ENCODE measurements at regions not wholly inside any gene's neighbourhood (a gene's known extent, or its start where the extent isn't known, plus 50 kb on each side); places are given as distances from the start of the nearest gene placed in this dataset.

GRCh38 chr3:156772588-156773206, 53.5 kb upstream of the LEKR1 start:
- Histone ChIP-seq H3K9me3 (ENCODE audit: low read depth) (no peaks in the 10 kb centered on the region), H2AFZ (replicated peaks) (peak overlapping the region; percentile 15), H3K27ac (no peak overlapping the region), H3K4me2 (no peak overlapping the region), H3K9ac (no peak overlapping the region), H4K20me1 (ENCODE audit: low read depth) (no peaks in the 10 kb centered on the region), H3K4me1 (no peaks in the 10 kb centered on the region), H3K79me2 (ENCODE audit: low read depth) (no peaks in the 10 kb centered on the region), H3K4me3 (no peak overlapping the region), H3K36me3 (no peaks in the 10 kb centered on the region), H3F3A (ENCODE audit: low read depth) (no peaks in the 10 kb centered on the region), H3K27me3 (no peaks in the 10 kb centered on the region)
- TF ChIP-seq EZH2phosphoT487 (IDR thresholded peaks at IDR 0.05) (no peak), CTCF (IDR thresholded peaks at IDR 0.05) (no peak), EZH2 (IDR thresholded peaks at IDR 0.05) (no peak)
- H3K36me3 Mint-ChIP-seq, result no peaks in the 10 kb centered on the region
- DNase-seq (ENCODE audit: low spot score), result no peak
- no peaks in the 10 kb centered on the region for H3K27me3 Mint-ChIP-seq (ENCODE audit: insufficient read depth, low read depth)
- no peaks in the 10 kb centered on the region for H3K9me3 Mint-ChIP-seq
- no peak overlapping the region for H3K4me3 Mint-ChIP-seq
- H3K4me1 Mint-ChIP-seq, result no peaks in the 10 kb centered on the region
- no peak overlapping the region for H3K27ac Mint-ChIP-seq

GRCh38 chr3:156776031-156776430, 50.1 kb upstream of the LEKR1 start:
- Histone ChIP-seq H3K36me3 (no peaks in the 10 kb centered on the region), H3K4me1 (no peaks in the 10 kb centered on the region), H4K20me1 (ENCODE audit: low read depth) (no peaks in the 10 kb centered on the region), H2AFZ (replicated peaks) (peak overlapping the region; percentile 35), H3K9me3 (ENCODE audit: low read depth) (no peaks in the 10 kb centered on the region), H3K4me3 (no peak overlapping the region), H3K27ac (no peak overlapping the region), H3K79me2 (ENCODE audit: low read depth) (no peaks in the 10 kb centered on the region), H3K9ac (no peak overlapping the region), H3K27me3 (no peaks in the 10 kb centered on the region), H3F3A (ENCODE audit: low read depth) (no peaks in the 10 kb centered on the region), H3K4me2 (no peak overlapping the region)
- no peaks in the 10 kb centered on the region for H3K27me3 Mint-ChIP-seq (ENCODE audit: insufficient read depth, low read depth)
- DNase-seq (ENCODE audit: low spot score), result no peak
- H3K4me1 Mint-ChIP-seq, result no peaks in the 10 kb centered on the region
- no peak for TF ChIP-seq EZH2 (IDR thresholded peaks at IDR 0.05)
- H3K27ac Mint-ChIP-seq, result no peak overlapping the region
- H3K4me3 Mint-ChIP-seq, result no peak overlapping the region
- H3K36me3 Mint-ChIP-seq, result no peaks in the 10 kb centered on the region
- no peaks in the 10 kb centered on the region for H3K9me3 Mint-ChIP-seq

Data from neural progenitor cell (in vitro differentiated cells).